CD14-positive monocyte (primary cell): ENCODE measurements at regions not wholly inside any gene's neighbourhood (a gene's known extent, or its start where the extent isn't known, plus 50 kb on each side); places are given as distances from the start of the nearest gene placed in this dataset.

Source experiments
- DNase-seq, 3 donors: peaks; one replicate each; pipeline ENCODE4 v3.0.0-alpha.2; 2011 to 2022
- H2AFZ ChIP-seq: 2 replicates; pipeline ENCODE4 v1.6.0; 2012; ENCODE audit warnings: mild to moderate bottlenecking, low read depth, low read length, inconsistent platforms; ENCODE audit not compliant: insufficient read depth, poor library complexity, severe bottlenecking
- H3K27ac ChIP-seq, 2 donors: 1 replicate in 1 of 2; 2 replicates in 1 of 2; pipeline ENCODE4 v1.5.1; 2012 to 2013; ENCODE audit warnings: low read length in 2 of 2, control low read depth in 1 of 2, inconsistent platforms in 1 of 2, low read depth in 1 of 2, mild to moderate bottlenecking in 1 of 2
- H3K27me3 ChIP-seq, 2 donors: one replicate each; pipeline versions ENCODE4 v1.6.0 to v1.6.1; 2011 to 2013; ENCODE audit warnings: low read length in 2 of 2; ENCODE audit not compliant: control insufficient read depth in 2 of 2, insufficient read depth in 2 of 2
- H3K36me3 ChIP-seq, 2 donors: replicated peaks in 1 of 2; 1 replicate in 1 of 2; 2 replicates in 1 of 2; pipeline versions ENCODE4 v1.5.1 to v1.6.1; 2012 to 2013; ENCODE audit warnings: low read length in 2 of 2, control low read depth in 1 of 2, inconsistent platforms in 1 of 2, mild to moderate bottlenecking in 1 of 2; ENCODE audit not compliant: insufficient read depth in 2 of 2, control insufficient read depth in 1 of 2
- H3K4me1 ChIP-seq, 2 donors: 1 replicate in 1 of 2; 2 replicates in 1 of 2; pipeline versions ENCODE4 v1.5.1 to v1.6.1; 2012 to 2013; ENCODE audit warnings: low read length in 2 of 2, control low read depth in 1 of 2, inconsistent platforms in 1 of 2, mild to moderate bottlenecking in 1 of 2, moderate library complexity in 1 of 2; ENCODE audit not compliant: insufficient read depth in 2 of 2, control insufficient read depth in 1 of 2
- H3K4me2 ChIP-seq: replicated peaks from 2 replicates; pipeline ENCODE3; 2012; ENCODE audit warnings: low read length, moderate library complexity, mild to moderate bottlenecking; ENCODE audit not compliant: poor library complexity, severe bottlenecking; ENCODE audit errors: extremely low read depth
- H3K4me3 ChIP-seq, 3 experiments: fragments of 200-600 bp in 1 of 3; sonication (generic) in 1 of 3; replicated peaks in 1 of 3; 1 replicate in 2 of 3; 2 replicates in 1 of 3; pipeline ENCODE4 v1.5.1; 2011 to 2013; ENCODE audit warnings: low read length in 3 of 3, mild to moderate bottlenecking in 3 of 3, control low read depth in 2 of 3, low read depth in 2 of 3, inconsistent platforms in 1 of 3, moderate library complexity in 1 of 3
- H3K79me2 ChIP-seq: 2 replicates; pipeline ENCODE4 v1.6.0; 2012; ENCODE audit warnings: mild to moderate bottlenecking, control low read depth, inconsistent platforms, low read length, moderate library complexity; ENCODE audit not compliant: insufficient read depth
- H3K9ac ChIP-seq: 2 replicates; pipeline ENCODE4 v1.6.0; 2017; ENCODE audit warnings: low read length, mild to moderate bottlenecking; ENCODE audit not compliant: insufficient read depth, poor library complexity, severe bottlenecking
- H3K9me3 ChIP-seq, 2 donors: replicated peaks in 1 of 2; 1 replicate in 1 of 2; 2 replicates in 1 of 2; pipeline versions ENCODE4 v1.5.1 to v1.6.1; 2012 to 2013; ENCODE audit warnings: low read length in 2 of 2, control low read depth in 1 of 2; ENCODE audit not compliant: control insufficient read depth in 1 of 2, insufficient read depth in 1 of 2
- H4K20me1 ChIP-seq: 2 replicates; pipeline ENCODE4 v1.6.0; 2012; ENCODE audit warnings: mild to moderate bottlenecking, low read length, control low read depth, moderate library complexity; ENCODE audit not compliant: insufficient read depth
- H3K27ac Mint-ChIP-seq, 7 donors: one replicate each; pipeline ENCODE4 v1.8.0; 2020; ENCODE audit warnings: mild to moderate bottlenecking in 7 of 7, mixed read lengths in 7 of 7, moderate library complexity in 6 of 7, inconsistent platforms in 2 of 7
- H3K27me3 Mint-ChIP-seq, 3 donors: one replicate each; pipeline ENCODE4 v1.8.0; 2021 to 2022; ENCODE audit warnings: low read depth in 3 of 3, mild to moderate bottlenecking in 3 of 3, mixed read lengths in 3 of 3, moderate library complexity in 3 of 3, inconsistent platforms in 1 of 3
- H3K36me3 Mint-ChIP-seq, 2 donors: one replicate each; pipeline ENCODE4 v1.8.0; 2020; ENCODE audit warnings: mixed read lengths in 2 of 2, inconsistent platforms in 1 of 2, mild to moderate bottlenecking in 1 of 2
- H3K4me1 Mint-ChIP-seq: one replicate; pipeline ENCODE4 v1.8.0; 2020; ENCODE audit warnings: mild to moderate bottlenecking, mixed read lengths
- H3K4me3 Mint-ChIP-seq, 2 donors: one replicate each; pipeline ENCODE4 v1.8.0; 2020; ENCODE audit warnings: mild to moderate bottlenecking in 2 of 2, mixed read lengths in 2 of 2, moderate library complexity in 1 of 2
- H3K9me3 Mint-ChIP-seq, 7 donors: one replicate each; pipeline ENCODE4 v1.8.0; 2020 to 2022; ENCODE audit warnings: mixed read lengths in 7 of 7, mild to moderate bottlenecking in 6 of 7, moderate library complexity in 6 of 7, inconsistent platforms in 2 of 7
- CTCF ChIP-seq: fragments of 200-600 bp; IDR thresholded peaks from one replicate; pipeline ENCODE4 v1.8.0; 2022; ENCODE audit warnings: antibody characterized with exemption, mild to moderate bottlenecking
- WGBS: methylation state at CpG from one replicate; pipeline ENCODE4 v1.1.5; 2013; ENCODE audit warnings: missing lambda C conversion rate; ENCODE audit not compliant: insufficient coverage; 5-methylcytosine and 5-hydroxymethylcytosine counted together
- intact Hi-C, 2 donors: fragments of 100-400 bp; cut with micrococcal nuclease; formaldehyde crosslinking; loops; one replicate each; pipeline versions ENCODE4 v1.15.0 to v1.15.1; 2023

GRCh38 chr11:79829891-79830290 lies 389.1 kb upstream of the TENM4 start:
- DNase-seq, result no peak
- no peak overlapping the region for H3K4me3 Mint-ChIP-seq
- H3K27me3 ChIP-seq, result no peaks in the 10 kb centered on the region
- H3K4me2 ChIP-seq, result no peak overlapping the region
- H3K4me1 Mint-ChIP-seq, result no peaks in the 10 kb centered on the region
- no peaks in the 10 kb centered on the region for H3K4me1 ChIP-seq
- no peak overlapping the region for H2AFZ ChIP-seq
- 60% methylated on average over 1 of the region's 3 CpGs for WGBS
- H3K79me2 ChIP-seq, result no peaks in the 10 kb centered on the region
- no peaks in the 10 kb centered on the region for H3K36me3 Mint-ChIP-seq
- H3K9me3 ChIP-seq, result no peaks in the 10 kb centered on the region
- H4K20me1 ChIP-seq, result no peaks in the 10 kb centered on the region
- intact Hi-C loops, result no loop called here
- no peaks in the 10 kb centered on the region for H3K36me3 ChIP-seq
- no peak overlapping the region for H3K27ac Mint-ChIP-seq
- H3K27me3 Mint-ChIP-seq, result peaks cover 0 to 2% (median 0%) of the 10 kb centered on the region in 3 donors
- H3K9me3 Mint-ChIP-seq, result peaks cover 0 to 3% (median 0%) of the 10 kb centered on the region in 7 donors
- H3K9ac ChIP-seq, result no peak overlapping the region
- H3K4me3 ChIP-seq, result no peak overlapping the region
- TF ChIP-seq CTCF, result no peak
- no peak overlapping the region for H3K27ac ChIP-seq

- Histone ChIP-seq H3K4me2 (no peak overlapping the region), H3K36me3 (no peaks in the 10 kb centered on the region), H2AFZ (no peak overlapping the region), H3K27ac (no peak overlapping the region), H3K4me3 (no peak overlapping the region), H3K9me3 (peaks cover 0 to under 1% of the 10 kb centered on the region in 2 donors), H3K27me3 (no peaks in the 10 kb centered on the region), H3K79me2 (no peaks in the 10 kb centered on the region), H3K4me1 (no peaks in the 10 kb centered on the region), H3K9ac (no peak overlapping the region), H4K20me1 (no peaks in the 10 kb centered on the region)
- no peaks in the 10 kb centered on the region for H3K27me3 Mint-ChIP-seq
- no peaks in the 10 kb centered on the region for H3K36me3 Mint-ChIP-seq
- no peak for TF ChIP-seq CTCF
- intact Hi-C loops, result no loop called here
- no peak overlapping the region for H3K4me3 Mint-ChIP-seq
- DNase-seq, result no peak
- no peaks in the 10 kb centered on the region for H3K4me1 Mint-ChIP-seq
- peaks cover 0 to 3% (median 0%) of the 10 kb centered on the region in 7 donors for H3K9me3 Mint-ChIP-seq
- no peak overlapping the region for H3K27ac Mint-ChIP-seq
- WGBS, result no CpG with 5 or more reads among the region's 3 CpGs
These were observed 381.9 kb upstream of the TENM4 start for GRCh38 chr11:79822766-79823165.
